Peyer's patch (tissue), 4 donors: ENCODE measurements at regions not wholly inside any gene's neighbourhood (a gene's known extent, or its start where the extent isn't known, plus 50 kb on each side); places are given as distances from the start of the nearest gene placed in this dataset.
"Not testable (repeated sequence)": the region's sequence is repeated elsewhere in the genome, so short reads cannot be mapped to it uniquely, and the experiment has no call there.

Source experiments
- DNase-seq, 3 donors: peaks; one replicate each; pipeline ENCODE4 v3.0.0-alpha.2; 2017 to 2019
- H3K27ac ChIP-seq, 4 donors: fragments of 200-600 bp; sonication (generic); one replicate each; pipeline ENCODE4 v1.5.1; 2016 to 2019
- H3K27me3 ChIP-seq, 2 donors: fragments of 200-600 bp; sonication (generic); one replicate each; pipeline ENCODE4 v1.5.1; 2019
- H3K36me3 ChIP-seq, 3 donors: fragments of 200-600 bp; sonication (generic); one replicate each; pipeline ENCODE4 v1.5.1; 2016 to 2019
- H3K4me1 ChIP-seq, 4 donors: fragments of 200-600 bp; sonication (generic); one replicate each; pipeline ENCODE4 v1.5.1; 2016 to 2019
- H3K4me3 ChIP-seq, 4 donors: fragments of 200-600 bp; sonication (generic); 1 replicate in 3 of 4; 2 replicates in 1 of 4; pipeline ENCODE4 v1.5.1; 2016 to 2019; ENCODE audit warnings: mild to moderate bottlenecking in 1 of 4
- H3K9me3 ChIP-seq, 4 donors: fragments of 200-600 bp; sonication (generic); one replicate each; pipeline ENCODE4 v1.5.1; 2016 to 2019; ENCODE audit warnings: mild to moderate bottlenecking in 1 of 4
- CTCF ChIP-seq, 6 experiments: fragments of 450-650 bp in 4 of 6; fragments of 200-600 bp in 2 of 6; sonication (generic) in 1 of 6; IDR thresholded peaks; one replicate each; pipeline ENCODE4 v1.5.1; 2017 to 2019; ENCODE audit warnings: antibody characterized with exemption in 6 of 6, mild to moderate bottlenecking in 3 of 6, moderate library complexity in 1 of 6
- POLR2A ChIP-seq, 2 donors: fragments of 450-650 bp; IDR thresholded peaks; one replicate each; pipeline ENCODE4 v1.5.1; 2017; ENCODE audit warnings: antibody characterized with exemption in 2 of 2, mild to moderate bottlenecking in 2 of 2, moderate library complexity in 2 of 2

- no peak overlapping the region for H3K27ac ChIP-seq
- no peaks in the 10 kb centered on the region for H3K9me3 ChIP-seq
- H3K4me3 ChIP-seq = no peak overlapping the region
- TF ChIP-seq POLR2A (IDR thresholded peaks at IDR 0.05) (no peak), CTCF (IDR thresholded peaks at IDR 0.05) (no peak)
- H3K36me3 ChIP-seq = no peaks in the 10 kb centered on the region
- no peaks in the 10 kb centered on the region for H3K4me1 ChIP-seq
- H3K27me3 ChIP-seq = no peaks in the 10 kb centered on the region
- no peak for DNase-seq
Measured at GRCh38 chr4:138374947-138375346, 132.8 kb upstream of the SLC7A11 start.

GRCh38 chr4:138367942-138368341 lies 125.8 kb upstream of the SLC7A11 start:
- no peak for TF ChIP-seq CTCF (IDR thresholded peaks at IDR 0.05)
- Histone ChIP-seq H3K36me3 (no peaks in the 10 kb centered on the region), H3K27ac (no peak overlapping the region), H3K4me1 (no peaks in the 10 kb centered on the region), H3K9me3 (no peaks in the 10 kb centered on the region), H3K4me3 (no peak overlapping the region), H3K27me3 (no peaks in the 10 kb centered on the region)
- no peak for DNase-seq

- H3K9me3 ChIP-seq, H3K27me3 ChIP-seq, H3K4me1 ChIP-seq, H3K27ac ChIP-seq, DNase-seq, H3K4me3 ChIP-seq, H3K36me3 ChIP-seq: not testable (repeated sequence)
Measured at GRCh38 chr4:138352446-138352845, 110.3 kb upstream of the SLC7A11 start.

- Histone ChIP-seq H3K4me1 (no peaks in the 10 kb centered on the region), H3K27ac (no peak overlapping the region), H3K9me3 (no peaks in the 10 kb centered on the region), H3K27me3 (no peaks in the 10 kb centered on the region), H3K4me3 (no peak overlapping the region), H3K36me3 (no peaks in the 10 kb centered on the region)
- DNase-seq = no peak
- no peak for TF ChIP-seq POLR2A (IDR thresholded peaks at IDR 0.05)
- TF ChIP-seq CTCF (IDR thresholded peaks at IDR 0.05) = no peak
Measured at GRCh38 chr4:138348055-138348454, 105.9 kb upstream of the SLC7A11 start.

GRCh38 chr4:138347561-138347960 lies 105.4 kb upstream of the SLC7A11 start:
- Histone ChIP-seq H3K4me3 (no peak overlapping the region), H3K4me1 (no peaks in the 10 kb centered on the region), H3K36me3 (no peaks in the 10 kb centered on the region), H3K27ac (no peak overlapping the region), H3K27me3 (no peaks in the 10 kb centered on the region), H3K9me3 (no peaks in the 10 kb centered on the region)
- TF ChIP-seq POLR2A (IDR thresholded peaks at IDR 0.05) (no peak), CTCF (IDR thresholded peaks at IDR 0.05) (no peak)
- no peak for DNase-seq

- Histone ChIP-seq H3K4me1 (no peaks in the 10 kb centered on the region), H3K27ac (no peak overlapping the region), H3K27me3 (no peaks in the 10 kb centered on the region), H3K36me3 (no peaks in the 10 kb centered on the region), H3K9me3 (no peaks in the 10 kb centered on the region), H3K4me3 (no peak overlapping the region)
- TF ChIP-seq POLR2A (IDR thresholded peaks at IDR 0.05) (no peak), CTCF (IDR thresholded peaks at IDR 0.05) (no peak)
- no peak for DNase-seq
Measured at GRCh38 chr4:138344851-138345250, 102.7 kb upstream of the SLC7A11 start.
